ENCODE measurements at regions not wholly inside any gene's neighbourhood (a gene's known extent, or its start where the extent isn't known, plus 50 kb on each side); places are given as distances from the start of the nearest gene placed in this dataset.

GRCh38 chrX:39477762-39478120 is 620.0 kb downstream of the BCOR start:
- Histone ChIP-seq H3K9me3 (ENCODE audit: control insufficient read depth in 4 of 4, low read length in 3 of 4) (no peaks in the 10 kb centered on the region), H3K27me3 (ENCODE audit: control insufficient read depth in 4 of 4, insufficient read depth in 4 of 4, low read length in 3 of 4) (no peaks in the 10 kb centered on the region), H3K9ac (ENCODE audit: low read depth in 1 of 2, low read length in 2 of 2) (no peak overlapping the region), H3K4me1 (ENCODE audit: control insufficient read depth in 4 of 4, insufficient read depth in 4 of 4, low read length in 3 of 4) (peaks cover 3 to 7% (median 6%) of the 10 kb centered on the region in 4 donors), H3K36me3 (ENCODE audit: control insufficient read depth in 4 of 4, insufficient read depth in 3 of 4, low read depth in 1 of 4, low read length in 3 of 4) (no peaks in the 10 kb centered on the region), H3K27ac (ENCODE audit: low read depth in 1 of 2, low read length in 2 of 2) (no peak overlapping the region), H3K4me3 (ENCODE audit: low read depth in 1 of 3, low read length in 3 of 3) (no peak overlapping the region)
- DNase-seq (ENCODE audit: low spot score), result no peak
- 66% methylated on average over 15 of the region's 15 CpGs for WGBS
- TF ChIP-seq GABPA (IDR thresholded peaks at IDR 0.05 in 1 of 2, conservative IDR thresholded peaks at IDR 0.05 in 1 of 2), result no peak
- peak; percentile 13 for TF ChIP-seq NR2F2 (IDR thresholded peaks at IDR 0.05)
- no peak for TF ChIP-seq YY1 (IDR thresholded peaks at IDR 0.05)

- Histone ChIP-seq H3K36me3 (ENCODE audit: control insufficient read depth in 4 of 4, insufficient read depth in 3 of 4, low read depth in 1 of 4, low read length in 3 of 4) (no peaks in the 10 kb centered on the region), H3K9me3 (ENCODE audit: control insufficient read depth in 4 of 4, low read length in 3 of 4) (no peaks in the 10 kb centered on the region), H3K4me3 (ENCODE audit: low read depth in 1 of 3, low read length in 3 of 3) (no peak overlapping the region), H3K4me1 (ENCODE audit: control insufficient read depth in 4 of 4, insufficient read depth in 4 of 4, low read length in 3 of 4) (peaks cover 3 to 5% (median 5%) of the 10 kb centered on the region in 4 donors), H3K27me3 (ENCODE audit: control insufficient read depth in 4 of 4, insufficient read depth in 4 of 4, low read length in 3 of 4) (no peaks in the 10 kb centered on the region), H3K9ac (ENCODE audit: low read depth in 1 of 2, low read length in 2 of 2) (no peak overlapping the region), H3K27ac (ENCODE audit: low read depth in 1 of 2, low read length in 2 of 2) (no peak overlapping the region)
- TF ChIP-seq EGR1 (IDR thresholded peaks at IDR 0.05; ENCODE audit: low read depth in 2 of 2) (no peak), SP1 (IDR thresholded peaks at IDR 0.05) (no peak), HNF4A (conservative IDR thresholded peaks at IDR 0.05) (no peak), JUND (IDR thresholded peaks at IDR 0.05) (no peak), REST (IDR thresholded peaks at IDR 0.05) (no peak), GABPA (IDR thresholded peaks at IDR 0.05 in 1 of 2, conservative IDR thresholded peaks at IDR 0.05 in 1 of 2) (no peak), HNF4G (IDR thresholded peaks at IDR 0.05) (no peak), ATF3 (IDR thresholded peaks at IDR 0.05) (no peak), RXRA (IDR thresholded peaks at IDR 0.05) (no peak), RAD21 (IDR thresholded peaks at IDR 0.05) (no peak), FOXA2 (IDR thresholded peaks at IDR 0.05) (no peak), CTCF (IDR thresholded peaks at IDR 0.05; ENCODE audit: low read depth, low read length, missing input control) (no peak), MAX (IDR thresholded peaks at IDR 0.05) (no peak)
- WGBS, result 92% methylated on average over 4 of the region's 4 CpGs
- no peak for DNase-seq (ENCODE audit: low spot score)
Measured at GRCh38 chrX:39479856-39480255, 617.9 kb downstream of the BCOR start.
